CD4-positive, alpha-beta T cell (primary cell): ENCODE measurements at regions not wholly inside any gene's neighbourhood (a gene's known extent, or its start where the extent isn't known, plus 50 kb on each side); places are given as distances from the start of the nearest gene placed in this dataset.

Source experiments
- ATAC-seq: fragments of 200-7000 bp; cut with Tn5 transposase; one replicate; pipeline ENCODE4 v1.10.0; 2022; ENCODE audit warnings: mild to moderate bottlenecking; ENCODE audit not compliant: poor library complexity
- CTCF ChIA-PET: fragments of 350-600 bp; sonication (Branson Sonifier 250); formaldehyde crosslinking; loops from one replicate; lab custom pipeline; 2021; ENCODE audit warnings: antibody characterized with exemption, inconsistent platforms; lab: Charles Lee
- POLR2A ChIA-PET: fragments of 350-600 bp; sonication (Branson Sonifier 250); formaldehyde crosslinking; loops from one replicate; lab custom pipeline; 2021; ENCODE audit warnings: antibody characterized with exemption, inconsistent platforms; lab: Charles Lee
- DNase-seq, 14 experiments: peaks; one replicate each; pipeline ENCODE4 v3.0.0-alpha.2; 2013 to 2020; ENCODE audit warnings: mixed read lengths in 2 of 14
- H3K27ac ChIP-seq, 2 donors: one replicate each; pipeline versions ENCODE4 v1.5.1 to v1.7.0; 2013; ENCODE audit warnings: low read length in 2 of 2, low read depth in 1 of 2, mild to moderate bottlenecking in 1 of 2
- H3K27me3 ChIP-seq, 2 experiments: 1 replicate in 1 of 2; 2 replicates in 1 of 2; pipeline versions ENCODE4 v1.6.1 to v1.7.0; 2013; ENCODE audit warnings: low read length in 2 of 2, control low read depth in 1 of 2, mild to moderate bottlenecking in 1 of 2, moderate library complexity in 1 of 2; ENCODE audit not compliant: insufficient read depth in 2 of 2, control insufficient read depth in 1 of 2
- H3K36me3 ChIP-seq: one replicate; pipeline ENCODE4 v1.6.1; 2013; ENCODE audit warnings: low read length, control low read depth; ENCODE audit not compliant: insufficient read depth
- H3K4me1 ChIP-seq: one replicate; pipeline ENCODE4 v1.6.1; 2013; ENCODE audit warnings: low read length, control low read depth; ENCODE audit not compliant: insufficient read depth
- H3K4me3 ChIP-seq: one replicate; pipeline ENCODE4 v1.5.1; 2013; ENCODE audit warnings: mild to moderate bottlenecking, low read length, moderate library complexity
- H3K9me3 ChIP-seq, 2 experiments: 1 replicate in 1 of 2; 2 replicates in 1 of 2; pipeline versions ENCODE4 v1.6.1 to v1.7.0; 2013; ENCODE audit warnings: low read length in 2 of 2, mild to moderate bottlenecking in 2 of 2, control low read depth in 1 of 2, moderate library complexity in 1 of 2; ENCODE audit not compliant: control insufficient read depth in 1 of 2, insufficient read depth in 1 of 2
- H3K27ac Mint-ChIP-seq: one replicate; pipeline ENCODE4 v1.8.0; 2020; ENCODE audit warnings: mixed read lengths
- H3K27me3 Mint-ChIP-seq: one replicate; pipeline ENCODE4 v1.8.0; 2021; ENCODE audit warnings: mixed read lengths
- H3K36me3 Mint-ChIP-seq: one replicate; pipeline ENCODE4 v1.8.0; 2021; ENCODE audit warnings: low read depth, mixed read lengths
- H3K4me1 Mint-ChIP-seq: one replicate; pipeline ENCODE4 v1.8.0; 2021; ENCODE audit warnings: low read depth, mixed read lengths
- H3K4me3 Mint-ChIP-seq: one replicate; pipeline ENCODE4 v1.8.0; 2020; ENCODE audit warnings: mild to moderate bottlenecking, mixed read lengths
- H3K9me3 Mint-ChIP-seq: one replicate; pipeline ENCODE4 v1.8.0; 2020; ENCODE audit warnings: mixed read lengths
- CTCF ChIP-seq: fragments of 200-600 bp; IDR thresholded peaks from one replicate; pipeline ENCODE4 v1.8.0; 2022; ENCODE audit warnings: antibody characterized with exemption, mild to moderate bottlenecking
- intact Hi-C, 2 experiments: fragments of 100-400 bp; cut with DNase I in 1 of 2; cut with micrococcal nuclease in 1 of 2; formaldehyde crosslinking; loops; one replicate each; pipeline versions ENCODE4 v1.15.1 to v1.9.0; 2023 to 2025; cut with DNase I, micrococcal nuclease

GRCh38 chr2:9744256-9745004 lies 98.8 kb upstream of the TAF1B start:
- ChIA-PET POLR2A (no interaction called here), CTCF (no interaction called here)
- H3K4me3 Mint-ChIP-seq, result no peak overlapping the region
- TF ChIP-seq CTCF, result no peak
- intact Hi-C loops, result no loop called here
- Histone ChIP-seq H3K27me3 (no peaks in the 10 kb centered on the region), H3K36me3 (no peaks in the 10 kb centered on the region), H3K4me1 (peaks cover 5% of the 10 kb centered on the region), H3K27ac (no peak overlapping the region), H3K9me3 (peaks cover 0 to 7% of the 10 kb centered on the region in 2 experiments), H3K4me3 (no peak overlapping the region)
- H3K9me3 Mint-ChIP-seq, result peaks cover 3% of the 10 kb centered on the region
- DNase-seq (no peak), ATAC-seq (no peak)
- H3K27ac Mint-ChIP-seq, result no peak overlapping the region
- H3K4me1 Mint-ChIP-seq, result peaks cover 3% of the 10 kb centered on the region
- no peaks in the 10 kb centered on the region for H3K36me3 Mint-ChIP-seq
- no peaks in the 10 kb centered on the region for H3K27me3 Mint-ChIP-seq

- Mint-ChIP-seq H3K4me1 (peaks cover under 1% of the 10 kb centered on the region), H3K27ac (no peak overlapping the region), H3K36me3 (no peaks in the 10 kb centered on the region), H3K4me3 (no peak overlapping the region), H3K27me3 (no peaks in the 10 kb centered on the region), H3K9me3 (peaks cover 3% of the 10 kb centered on the region)
- TF ChIP-seq CTCF, result no peak
- no peak for ATAC-seq
- Histone ChIP-seq H3K4me3 (no peak overlapping the region), H3K27ac (no peak overlapping the region), H3K4me1 (no peaks in the 10 kb centered on the region), H3K9me3 (peaks cover 0 to 7% of the 10 kb centered on the region in 2 experiments), H3K27me3 (no peaks in the 10 kb centered on the region), H3K36me3 (no peaks in the 10 kb centered on the region)
- ChIA-PET POLR2A (no interaction called here), CTCF (no interaction called here)
- DNase-seq, result no peak
- intact Hi-C loops, result no loop called here
Observed at GRCh38 chr2:9745153-9745899, 97.9 kb upstream of the TAF1B start.

GRCh38 chr2:9747396-9747795 lies 95.9 kb upstream of the TAF1B start:
- Mint-ChIP-seq H3K27ac (no peak overlapping the region), H3K27me3 (no peaks in the 10 kb centered on the region), H3K4me3 (no peak overlapping the region), H3K4me1 (peaks cover 16% of the 10 kb centered on the region), H3K9me3 (no peaks in the 10 kb centered on the region), H3K36me3 (no peaks in the 10 kb centered on the region)
- H3K27ac ChIP-seq, result no peak overlapping the region
- H3K4me1 ChIP-seq, result peaks cover 13% of the 10 kb centered on the region
- ATAC-seq, result no peak
- ChIA-PET CTCF (no interaction called here), POLR2A (no interaction called here)
- TF ChIP-seq CTCF, result no peak
- H3K36me3 ChIP-seq, result no peaks in the 10 kb centered on the region
- no peak for DNase-seq
- H3K4me3 ChIP-seq, result no peak overlapping the region
- no peaks in the 10 kb centered on the region for H3K27me3 ChIP-seq
- peaks cover 0 to 7% of the 10 kb centered on the region in 2 experiments for H3K9me3 ChIP-seq
- intact Hi-C loops, result no loop called here
